ENCODE measurements at regions not wholly inside any gene's neighbourhood (a gene's known extent, or its start where the extent isn't known, plus 50 kb on each side); places are given as distances from the start of the nearest gene placed in this dataset.

DNA sequence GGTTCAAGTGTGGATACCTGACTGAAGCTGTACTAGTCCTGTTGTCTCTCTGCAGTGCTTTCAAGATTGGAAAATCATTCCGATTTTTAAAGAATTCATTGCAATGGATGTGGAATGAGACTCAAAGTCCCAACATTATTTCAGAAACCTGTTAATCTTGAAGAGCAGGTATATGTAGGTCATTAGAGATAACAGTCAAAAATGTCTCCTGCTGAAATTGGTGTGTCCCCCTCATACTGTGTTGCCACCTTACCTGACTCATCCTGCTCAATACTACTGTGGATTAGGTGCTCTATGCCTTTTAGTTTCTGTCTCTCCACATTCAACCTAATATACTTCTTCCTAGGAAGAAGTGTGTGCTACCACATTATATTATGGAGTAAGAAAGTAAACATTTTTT, 91.1 kb upstream of the NR3C1 start:
- no peaks in the 10 kb centered on the region for H3K9me3 ChIP-seq (ENCODE audit: low read depth, low read length)
- no peak overlapping the region for H3K9ac ChIP-seq (ENCODE audit: insufficient read length)
- no peaks in the 10 kb centered on the region for H3K36me3 ChIP-seq (ENCODE audit: insufficient read depth, low read length)
- peak overlapping the region; percentile 71; the same call in 1 of the 2 replicates for H3K4me3 ChIP-seq
- DNase-seq (ENCODE audit: low read depth, low spot score), result no peak
- peak overlapping the region; percentile 94 for H3K27ac ChIP-seq
- TF ChIP-seq FOXP2 (optimal IDR thresholded peaks at IDR 0.05; ENCODE audit: control extremely low read depth, extremely low read length, insufficient read depth), result no peak
- no peak for TF ChIP-seq POLR2AphosphoS5 (IDR thresholded peaks at IDR 0.05; ENCODE audit: borderline replicate concordance, low read depth, low read length)
- TF ChIP-seq EZH2 (IDR thresholded peaks at IDR 0.05), result no peak

GRCh38 chr5:143494162-143494561, 90.7 kb upstream of the NR3C1 start:
- Histone ChIP-seq H3K36me3 (ENCODE audit: insufficient read depth, low read length) (no peaks in the 10 kb centered on the region), H3K4me3 (no peak overlapping the region), H3K9me3 (ENCODE audit: low read depth, low read length) (no peaks in the 10 kb centered on the region), H3K9ac (ENCODE audit: insufficient read length) (no peak overlapping the region), H3K27ac (no peak overlapping the region)
- TF ChIP-seq EZH2 (IDR thresholded peaks at IDR 0.05) (no peak), FOXP2 (optimal IDR thresholded peaks at IDR 0.05; ENCODE audit: control extremely low read depth, extremely low read length, insufficient read depth) (no peak), POLR2AphosphoS5 (IDR thresholded peaks at IDR 0.05; ENCODE audit: borderline replicate concordance, low read depth, low read length) (no peak)
- DNase-seq (ENCODE audit: low read depth, low spot score), result no peak

- no peak overlapping the region for H3K9ac ChIP-seq (ENCODE audit: insufficient read length)
- H3K9me3 ChIP-seq (ENCODE audit: low read depth, low read length), result no peaks in the 10 kb centered on the region
- TF ChIP-seq POLR2AphosphoS5 (IDR thresholded peaks at IDR 0.05; ENCODE audit: borderline replicate concordance, low read depth, low read length), result no peak
- TF ChIP-seq FOXP2 (optimal IDR thresholded peaks at IDR 0.05; ENCODE audit: control extremely low read depth, extremely low read length, insufficient read depth), result no peak
- no peak for TF ChIP-seq EZH2 (IDR thresholded peaks at IDR 0.05)
- H3K4me3 ChIP-seq, result no peak overlapping the region
- no peak overlapping the region for H3K27ac ChIP-seq
- DNase-seq (ENCODE audit: low read depth, low spot score), result no peak
- H3K36me3 ChIP-seq (ENCODE audit: insufficient read depth, low read length), result no peaks in the 10 kb centered on the region
These were observed 89.3 kb upstream of the NR3C1 start for GRCh38 chr5:143492783-143493182.

GRCh38 chr5:143491646-143492045, 88.2 kb upstream of the NR3C1 start:
- TF ChIP-seq FOXP2 (optimal IDR thresholded peaks at IDR 0.05; ENCODE audit: control extremely low read depth, extremely low read length, insufficient read depth) (no peak), EZH2 (IDR thresholded peaks at IDR 0.05) (no peak), POLR2AphosphoS5 (IDR thresholded peaks at IDR 0.05; ENCODE audit: borderline replicate concordance, low read depth, low read length) (no peak)
- H3K4me3 ChIP-seq, result no peak overlapping the region
- H3K27ac ChIP-seq, result no peak overlapping the region
- no peak for DNase-seq (ENCODE audit: low read depth, low spot score)
- no peak overlapping the region for H3K9ac ChIP-seq (ENCODE audit: insufficient read length)
- H3K9me3 ChIP-seq (ENCODE audit: low read depth, low read length), result no peaks in the 10 kb centered on the region
- H3K36me3 ChIP-seq (ENCODE audit: insufficient read depth, low read length), result no peaks in the 10 kb centered on the region

GRCh38 chr5:143488381-143488780, 84.9 kb upstream of the NR3C1 start:
- TF ChIP-seq FOXP2 (optimal IDR thresholded peaks at IDR 0.05; ENCODE audit: control extremely low read depth, extremely low read length, insufficient read depth) (no peak), EZH2 (IDR thresholded peaks at IDR 0.05) (no peak), POLR2AphosphoS5 (IDR thresholded peaks at IDR 0.05; ENCODE audit: borderline replicate concordance, low read depth, low read length) (no peak)
- DNase-seq (ENCODE audit: low read depth, low spot score), result no peak
- no peak overlapping the region for H3K4me3 ChIP-seq
- H3K27ac ChIP-seq, result no peak overlapping the region
- H3K9me3 ChIP-seq (ENCODE audit: low read depth, low read length), result no peaks in the 10 kb centered on the region
- no peak overlapping the region for H3K9ac ChIP-seq (ENCODE audit: insufficient read length)
- no peaks in the 10 kb centered on the region for H3K36me3 ChIP-seq (ENCODE audit: insufficient read depth, low read length)

DNA sequence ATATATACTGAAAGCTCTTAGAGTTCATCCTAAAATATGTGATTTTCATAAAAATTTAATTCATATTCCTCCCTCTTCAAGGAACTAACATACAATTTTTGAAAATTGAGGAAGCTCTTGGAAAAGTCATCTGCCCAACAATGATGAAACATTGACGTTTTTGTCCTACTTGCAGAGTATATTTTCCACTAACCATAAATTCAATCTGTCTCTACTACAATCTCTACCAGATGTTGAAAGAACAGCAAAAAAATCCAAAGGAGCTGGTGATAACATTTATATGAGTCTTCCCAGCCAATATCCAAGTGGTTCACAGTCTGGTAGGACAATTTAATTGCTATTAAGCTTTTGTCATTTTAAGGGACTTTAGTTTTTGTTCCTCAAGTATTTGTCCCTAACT, 81.1 kb upstream of the NR3C1 start:
- TF ChIP-seq POLR2AphosphoS5 (IDR thresholded peaks at IDR 0.05; ENCODE audit: borderline replicate concordance, low read depth, low read length) (no peak), FOXP2 (optimal IDR thresholded peaks at IDR 0.05; ENCODE audit: control extremely low read depth, extremely low read length, insufficient read depth) (no peak), EZH2 (IDR thresholded peaks at IDR 0.05) (no peak)
- no peak overlapping the region for H3K27ac ChIP-seq

DNA sequence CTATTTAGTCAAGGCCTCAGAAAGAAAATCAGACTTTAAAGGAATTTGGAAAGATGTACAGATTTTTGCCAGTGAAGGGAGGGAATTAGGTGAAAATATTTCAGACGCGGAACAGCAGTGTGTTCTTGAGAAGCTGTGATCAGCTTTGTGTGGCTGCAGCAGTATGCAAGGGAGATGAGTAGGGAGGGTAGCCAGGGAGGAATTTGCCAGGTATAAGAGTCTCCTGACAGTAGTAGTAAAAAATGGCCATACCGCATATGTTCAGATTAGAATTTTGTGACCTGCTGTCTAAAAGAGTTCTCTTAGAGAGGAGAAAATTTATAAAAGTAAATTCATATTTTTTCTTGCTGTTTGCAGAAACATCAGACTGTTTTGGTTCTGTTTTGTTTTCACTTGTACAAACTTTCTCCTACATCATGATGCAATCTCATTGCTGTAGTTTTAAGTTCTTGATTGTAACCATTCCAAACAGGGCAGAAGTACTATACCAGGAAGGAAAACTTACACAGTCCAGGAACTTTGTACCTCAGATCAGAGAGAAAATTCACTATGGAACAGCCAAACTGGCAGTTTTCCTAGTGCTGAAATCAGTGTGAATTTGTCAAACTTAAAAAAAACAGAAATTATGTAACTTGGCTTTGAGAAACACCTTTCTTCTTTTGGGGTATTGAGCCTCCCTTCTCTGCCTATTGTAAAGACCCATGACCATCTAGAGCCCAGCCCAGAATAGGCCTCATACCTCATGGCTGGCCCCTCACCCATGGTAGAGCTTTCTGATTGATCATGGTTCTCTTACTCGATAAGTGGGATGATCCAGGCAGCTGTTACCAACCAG, 78.4 kb upstream of the NR3C1 start:
- no peaks in the 10 kb centered on the region for H3K36me3 ChIP-seq (ENCODE audit: insufficient read depth, low read length)
- DNase-seq (ENCODE audit: low read depth, low spot score), result no peak
- no peak overlapping the region for H3K9ac ChIP-seq (ENCODE audit: insufficient read length)
- H3K27ac ChIP-seq, result no peak overlapping the region
- no peak for TF ChIP-seq POLR2AphosphoS5 (IDR thresholded peaks at IDR 0.05; ENCODE audit: borderline replicate concordance, low read depth, low read length)
- TF ChIP-seq EZH2 (IDR thresholded peaks at IDR 0.05), result no peak
- TF ChIP-seq FOXP2 (optimal IDR thresholded peaks at IDR 0.05; ENCODE audit: control extremely low read depth, extremely low read length, insufficient read depth), result no peak
- no peaks in the 10 kb centered on the region for H3K9me3 ChIP-seq (ENCODE audit: low read depth, low read length)
- no peak overlapping the region for H3K4me3 ChIP-seq

More for the DNA sequence above, 81.1 kb upstream of the NR3C1 start:
- H3K4me3 ChIP-seq, result no peak overlapping the region
- no peaks in the 10 kb centered on the region for H3K9me3 ChIP-seq (ENCODE audit: low read depth, low read length)
- H3K36me3 ChIP-seq (ENCODE audit: insufficient read depth, low read length), result no peaks in the 10 kb centered on the region
- no peak for DNase-seq (ENCODE audit: low read depth, low spot score)
- no peak overlapping the region for H3K9ac ChIP-seq (ENCODE audit: insufficient read length)

- H3K4me3 ChIP-seq, result no peak overlapping the region
- TF ChIP-seq POLR2AphosphoS5 (IDR thresholded peaks at IDR 0.05; ENCODE audit: borderline replicate concordance, low read depth, low read length) (no peak), FOXP2 (optimal IDR thresholded peaks at IDR 0.05; ENCODE audit: control extremely low read depth, extremely low read length, insufficient read depth) (no peak), EZH2 (IDR thresholded peaks at IDR 0.05) (no peak)
- no peak for DNase-seq (ENCODE audit: low read depth, low spot score)
- H3K9me3 ChIP-seq (ENCODE audit: low read depth, low read length), result no peaks in the 10 kb centered on the region
- no peak overlapping the region for H3K9ac ChIP-seq (ENCODE audit: insufficient read length)
- no peak overlapping the region for H3K27ac ChIP-seq
- no peaks in the 10 kb centered on the region for H3K36me3 ChIP-seq (ENCODE audit: insufficient read depth, low read length)
These were observed 76.5 kb upstream of the NR3C1 start for GRCh38 chr5:143480001-143480400.

Measured in SK-N-MC (cell line).